ENCODE measurements at regions not wholly inside any gene's neighbourhood (a gene's known extent, or its start where the extent isn't known, plus 50 kb on each side); places are given as distances from the start of the nearest gene placed in this dataset.
"Not testable (repeated sequence)": the region's sequence is repeated elsewhere in the genome, so short reads cannot be mapped to it uniquely, and the experiment has no call there.

DNA sequence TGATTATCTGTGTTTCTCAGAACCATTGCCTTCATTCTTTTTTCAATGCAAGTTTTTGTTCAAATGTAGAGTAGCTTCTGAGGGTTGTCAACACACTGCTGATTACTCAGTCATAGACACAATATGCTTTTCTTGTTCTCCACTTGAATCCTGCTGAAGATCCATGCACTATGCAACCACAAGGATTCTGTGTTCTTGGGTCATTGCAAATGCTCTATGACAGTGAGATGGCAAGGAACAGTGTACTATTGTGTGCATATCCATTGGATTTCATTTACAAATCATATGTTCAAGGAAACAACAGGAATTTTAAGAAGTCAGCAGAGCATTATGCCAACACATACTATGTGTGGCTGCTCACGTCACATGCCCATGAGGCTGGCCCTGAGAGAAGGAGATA lies 1590.2 kb downstream of the EFNA5 start:
- DNase-seq, result no peak

GRCh38 chr5:106076655-106077054 lies 1594.1 kb downstream of the EFNA5 start:
- DNase-seq, result no peak

DNA sequence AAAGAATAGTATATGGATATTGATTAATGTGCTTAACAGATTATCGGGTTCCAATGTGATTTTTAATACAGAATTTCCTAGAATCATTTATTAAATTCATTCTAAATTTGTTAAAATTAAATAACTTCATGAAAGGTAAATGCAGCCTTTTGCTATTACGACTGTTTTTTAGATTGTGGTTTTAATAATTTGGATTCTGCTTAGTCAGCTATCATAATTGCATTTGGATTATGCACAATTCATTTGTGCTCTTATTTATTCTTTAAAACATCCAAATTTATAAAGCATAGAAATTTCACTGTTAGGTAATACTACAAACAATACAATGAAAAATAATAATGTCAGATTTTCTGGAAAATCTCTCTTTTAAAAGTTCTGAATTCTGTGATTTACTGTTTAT lies 1598.5 kb downstream of the EFNA5 start:
- no peak for DNase-seq

DNA sequence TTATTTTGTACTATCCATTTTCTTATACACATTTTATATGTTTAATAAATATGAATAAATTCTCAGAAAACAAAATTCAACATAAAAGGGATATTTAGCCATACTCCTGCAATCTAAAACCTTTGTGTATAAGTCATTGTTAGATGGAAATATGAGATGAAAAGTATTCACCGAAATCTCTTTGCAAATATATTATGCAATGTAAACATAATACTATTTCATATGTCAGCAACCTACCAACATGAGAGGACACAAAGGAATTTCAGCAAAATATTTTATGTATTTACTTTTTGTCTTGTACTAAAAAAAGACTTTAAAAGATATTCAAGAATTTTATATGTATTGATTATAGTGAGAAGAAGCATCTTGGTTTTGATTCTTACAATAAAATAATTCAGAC lies 1623.4 kb downstream of the EFNA5 start:
- no peak for DNase-seq

DNA sequence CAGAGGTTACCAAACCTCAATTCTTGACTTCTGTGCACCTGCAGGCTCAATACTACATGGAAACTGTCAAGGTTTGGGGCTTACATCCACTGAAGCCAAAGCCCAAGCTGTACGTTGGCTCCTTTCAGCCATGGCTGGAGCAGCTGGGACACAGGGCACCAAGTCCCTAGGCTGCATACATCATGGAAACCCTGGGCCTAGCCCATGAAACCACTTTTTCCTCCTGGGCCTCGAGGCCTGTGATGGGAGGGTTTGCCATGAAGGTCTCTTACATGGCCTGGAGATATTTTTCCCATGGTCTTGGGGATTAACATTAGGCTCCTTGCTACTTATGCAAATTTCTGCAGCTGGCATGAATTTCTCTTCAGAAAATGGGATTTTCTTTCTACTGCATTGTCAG lies 1638.7 kb downstream of the EFNA5 start:
- DNase-seq, result not testable (repeated sequence)

DNA sequence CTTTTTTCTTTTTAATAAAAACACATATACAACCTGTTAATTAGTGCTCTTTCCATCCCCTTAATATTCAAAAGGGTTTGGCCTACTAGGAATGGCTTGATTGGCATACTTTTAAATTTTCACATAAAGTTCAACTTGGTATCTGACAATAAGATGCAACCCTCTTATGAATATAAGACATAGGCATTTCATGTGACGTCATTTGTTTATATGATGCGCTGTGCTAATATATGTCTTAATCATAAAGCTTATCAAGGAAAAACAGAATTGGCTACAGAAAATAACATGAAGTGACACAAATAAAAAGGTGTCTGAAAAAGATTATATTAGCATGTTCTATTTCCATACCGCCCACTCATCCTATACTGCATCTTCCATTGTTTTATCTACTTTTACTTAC lies 1642.4 kb downstream of the EFNA5 start:
- no peak for DNase-seq

DNA sequence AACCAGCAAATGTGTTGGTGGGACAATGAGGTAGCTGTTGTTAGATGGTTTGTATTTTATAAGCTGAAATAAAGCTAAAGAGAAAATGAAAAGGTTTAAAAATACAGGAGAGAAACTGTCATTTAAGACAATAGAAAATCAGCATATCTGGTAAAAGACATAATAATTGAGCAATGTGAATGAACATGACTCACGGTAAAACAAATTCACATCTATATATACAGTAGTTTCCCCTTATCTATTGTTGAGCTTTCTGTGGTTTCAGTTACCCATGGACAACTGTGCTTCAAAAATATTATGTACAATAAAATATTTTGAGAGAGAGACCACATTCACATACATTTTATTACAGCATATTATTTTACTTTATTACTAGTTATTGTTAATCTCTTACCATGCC lies 1649.8 kb downstream of the EFNA5 start:
- DNase-seq, result no peak

DNA sequence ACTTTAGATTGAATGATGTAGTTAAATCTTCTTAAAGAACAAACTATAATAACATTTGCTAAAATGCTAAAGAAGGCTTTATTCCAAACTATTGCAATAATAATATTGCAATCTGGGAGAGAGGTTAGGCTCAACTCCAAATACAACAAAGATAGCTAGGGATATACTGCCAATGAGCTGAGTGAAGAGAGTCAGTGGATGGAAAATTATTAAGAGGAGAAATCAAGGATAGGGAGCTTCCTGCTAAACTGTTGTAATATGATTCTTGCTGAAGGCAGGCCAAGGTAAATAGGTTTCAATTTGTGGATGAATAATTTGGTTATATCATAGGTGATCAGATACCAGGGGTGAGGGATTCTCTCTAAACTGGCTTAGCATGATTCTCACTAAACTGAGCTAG lies 1651.5 kb downstream of the EFNA5 start:
- no peak for DNase-seq

GRCh38 chr5:106017243-106017857 lies 1653.4 kb downstream of the EFNA5 start:
- no peak for DNase-seq

GRCh38 chr5:106014262-106014661 lies 1656.5 kb downstream of the EFNA5 start:
- DNase-seq, result no peak

DNA sequence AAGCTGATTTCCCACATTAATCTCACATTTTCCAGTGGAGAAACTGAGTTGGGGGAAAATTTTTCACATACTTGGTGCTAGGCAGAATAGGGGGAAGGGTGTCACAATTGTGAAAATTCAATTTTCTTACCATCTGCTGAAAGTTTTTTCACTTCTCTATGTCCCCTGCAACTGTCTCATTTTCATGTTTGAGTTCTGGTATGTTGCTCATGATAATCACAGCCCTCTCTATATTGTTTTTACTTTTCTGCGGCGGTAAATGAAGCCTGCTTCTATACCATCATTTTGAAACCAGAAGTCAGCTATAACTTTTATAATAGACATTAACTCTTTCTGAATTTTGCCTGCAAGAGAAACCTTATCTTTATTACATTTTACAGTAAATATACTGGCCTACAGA lies 1664.5 kb downstream of the EFNA5 start:
- no peak for DNase-seq

GRCh38 chr5:105998991-105999390 lies 1671.7 kb downstream of the EFNA5 start:
- not testable (repeated sequence) for DNase-seq

DNA sequence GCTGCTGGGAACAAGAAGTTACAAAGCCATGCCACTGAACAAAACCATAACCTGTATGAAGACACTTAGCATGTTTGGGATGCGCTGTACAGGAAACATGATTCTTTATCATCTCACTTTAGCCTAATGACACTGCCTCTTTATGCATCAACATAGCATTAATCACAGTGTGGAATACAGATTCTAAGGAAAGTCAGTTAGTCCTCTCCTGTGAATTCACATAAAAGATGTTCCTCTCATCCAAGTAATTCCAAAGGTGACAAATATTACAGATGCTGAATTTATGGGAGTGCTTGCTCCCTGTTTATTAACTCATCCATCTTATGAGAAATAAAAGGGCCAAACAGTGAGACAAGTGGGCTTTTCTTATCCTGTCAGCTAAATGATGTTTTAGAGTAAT lies 1677.7 kb downstream of the EFNA5 start:
- no peak for DNase-seq

DNA sequence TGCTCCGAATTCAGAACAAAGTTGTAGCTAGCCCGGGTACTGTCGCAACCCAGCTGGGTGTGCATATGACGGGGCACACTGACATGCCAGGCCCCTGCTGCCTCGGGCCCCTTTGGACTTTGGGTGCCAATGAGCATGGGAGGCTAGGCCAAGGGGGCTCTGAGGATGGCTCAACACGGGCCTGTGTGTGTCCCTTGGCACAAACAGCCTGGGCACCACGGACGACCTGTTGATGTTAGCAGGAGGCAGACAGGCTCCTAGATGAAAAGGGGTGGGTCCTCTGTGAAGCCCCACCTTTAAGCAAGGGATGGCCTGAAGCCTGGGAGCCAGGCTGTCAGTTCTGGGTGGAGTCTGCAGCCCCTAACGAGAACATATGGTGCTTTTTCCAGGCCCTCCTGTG lies 1688.2 kb downstream of the EFNA5 start:
- no peak for DNase-seq

- DNase-seq, result no peak
These were observed 1692.7 kb downstream of the EFNA5 start for GRCh38 chr5:105978011-105978410.

DNA sequence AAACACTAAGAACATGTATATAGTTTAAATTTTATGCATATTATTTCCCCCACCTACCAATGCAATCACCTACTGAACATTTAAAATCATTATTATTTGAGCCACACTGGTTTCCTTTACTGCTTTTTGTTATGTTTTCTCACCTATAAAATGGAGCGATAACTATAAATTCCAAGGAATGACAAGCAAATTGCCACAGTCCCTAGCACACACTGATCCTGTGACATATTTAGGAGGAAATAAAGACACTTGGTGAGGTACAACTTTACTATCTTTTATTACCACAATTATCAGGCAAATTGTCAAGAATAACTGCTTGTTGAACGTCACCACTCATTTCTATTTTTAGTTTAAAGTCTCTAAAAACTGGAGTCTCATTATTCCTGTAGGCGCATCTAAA lies 1693.6 kb downstream of the EFNA5 start:
- no peak for DNase-seq

GRCh38 chr5:105970919-105971318 lies 1699.8 kb downstream of the EFNA5 start:
- no peak for DNase-seq

DNA sequence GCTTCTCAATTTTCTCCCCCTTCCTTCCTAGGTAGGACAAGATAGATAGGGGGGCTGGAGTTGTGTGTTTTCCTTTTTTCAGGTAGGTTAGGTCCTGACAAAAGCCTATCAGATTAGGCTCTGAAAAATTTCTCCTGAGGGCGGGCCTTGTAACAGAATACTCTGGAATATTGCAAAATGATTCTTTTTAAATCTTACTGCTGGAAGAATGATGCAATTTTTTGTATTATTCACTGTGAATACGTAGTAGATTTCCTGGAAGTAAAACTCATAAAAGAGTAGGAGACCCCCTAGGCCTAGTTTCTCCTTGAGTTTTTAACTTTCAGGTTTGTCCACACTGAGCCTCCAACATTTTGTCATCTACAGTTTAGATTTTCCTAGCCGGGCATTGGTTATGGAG lies 1701.8 kb downstream of the EFNA5 start:
- no peak for DNase-seq

DNA sequence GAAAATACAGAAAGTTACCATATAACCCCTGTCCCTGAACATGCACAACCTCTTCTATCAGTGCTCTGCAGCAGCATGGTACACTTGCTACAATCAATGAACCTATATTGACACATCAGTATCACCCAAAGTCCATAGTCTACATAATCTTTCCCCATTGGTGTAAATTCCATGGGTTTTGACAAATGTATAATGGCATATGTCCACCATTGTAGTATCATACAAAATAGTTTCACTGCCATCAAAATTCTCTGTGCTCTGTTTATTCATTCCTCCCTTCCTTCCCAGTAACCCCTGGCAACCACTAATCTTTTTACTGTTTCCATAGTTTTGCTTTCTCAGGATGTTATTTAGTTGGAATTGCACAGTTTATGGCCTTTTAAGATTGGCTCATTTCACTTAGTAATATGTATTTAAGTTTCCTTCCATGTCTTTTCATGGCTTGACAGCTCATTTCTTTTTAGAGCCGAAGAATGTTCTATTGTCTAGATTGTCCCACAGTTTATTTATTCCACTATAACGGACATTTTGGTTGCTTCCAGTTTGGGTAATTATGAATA lies 1707.0 kb downstream of the EFNA5 start:
- DNase-seq, result no peak

DNA sequence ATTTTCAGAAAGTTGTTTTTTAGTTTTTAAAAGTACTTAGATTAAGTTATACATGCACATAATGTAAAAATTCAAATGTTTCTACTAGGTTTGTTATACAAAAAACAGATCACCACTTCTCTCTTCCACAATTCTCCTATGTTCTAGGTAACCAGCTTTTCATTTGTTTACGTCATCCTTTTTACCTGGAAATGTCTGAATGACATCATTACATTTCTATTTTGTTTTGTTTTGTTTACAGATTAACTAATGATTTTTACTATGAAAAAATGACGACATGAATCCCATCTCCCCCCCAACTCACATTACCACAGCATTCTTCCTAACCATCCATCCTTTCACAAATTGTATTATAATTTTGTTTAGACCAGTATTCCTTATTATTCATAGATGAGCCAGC lies 1709.2 kb downstream of the EFNA5 start:
- DNase-seq, result no peak

DNA sequence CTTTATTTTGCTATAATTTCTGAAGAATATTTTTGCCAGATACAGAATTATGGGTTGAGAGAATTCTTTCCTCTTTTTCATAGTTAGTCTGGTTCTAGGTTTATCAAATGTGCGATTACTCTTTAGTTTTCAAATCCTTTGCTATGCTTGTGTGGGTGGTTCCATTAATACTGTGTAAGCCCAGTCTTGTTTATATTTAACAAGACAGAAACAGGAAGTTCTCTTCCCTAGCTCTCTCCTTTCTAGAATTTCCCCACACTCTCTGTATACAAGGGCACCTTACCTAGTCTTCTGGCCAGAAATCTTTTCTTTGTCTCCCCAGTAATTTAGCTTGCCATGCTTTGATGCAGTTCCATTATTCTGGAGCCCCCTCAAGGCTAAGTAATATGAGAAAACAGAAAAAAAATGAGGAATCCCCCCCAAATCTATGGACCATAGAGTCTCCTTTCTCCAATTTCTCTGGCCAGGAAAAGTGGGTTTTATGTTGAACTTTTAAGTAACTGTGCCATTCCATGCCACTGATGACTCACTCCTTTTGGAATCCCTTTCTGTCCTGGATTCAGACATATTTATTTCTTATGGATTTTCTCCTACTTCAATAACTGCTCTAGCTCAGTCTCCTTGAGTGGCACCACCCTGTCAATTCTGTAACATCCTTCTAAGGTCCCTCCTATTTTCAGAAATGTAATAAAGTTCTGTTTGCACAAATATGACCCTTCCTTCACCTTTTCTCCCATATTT lies 1714.1 kb downstream of the EFNA5 start:
- no peak for DNase-seq

GRCh38 chr5:105954341-105954740 lies 1716.4 kb downstream of the EFNA5 start:
- DNase-seq, result no peak

DNA sequence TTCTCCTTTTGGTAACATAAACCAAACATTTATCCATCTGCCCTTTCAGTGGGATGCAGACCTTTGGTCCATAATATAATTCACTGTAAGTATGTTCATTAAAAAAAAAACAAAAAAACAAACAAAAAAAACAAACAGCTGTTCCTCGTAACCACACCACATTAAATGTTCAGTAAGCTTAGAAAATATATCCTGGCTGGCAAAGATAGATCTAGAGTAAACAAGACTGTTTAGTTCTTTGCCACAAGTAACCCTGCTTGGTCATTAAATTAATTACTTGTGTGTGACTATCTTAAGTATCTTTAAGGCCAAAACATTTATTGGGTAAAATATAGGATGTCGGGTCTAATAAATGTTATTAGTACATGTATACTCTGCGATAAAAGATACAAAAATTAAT lies 1717.1 kb downstream of the EFNA5 start:
- DNase-seq, result peak; percentile 62

DNA sequence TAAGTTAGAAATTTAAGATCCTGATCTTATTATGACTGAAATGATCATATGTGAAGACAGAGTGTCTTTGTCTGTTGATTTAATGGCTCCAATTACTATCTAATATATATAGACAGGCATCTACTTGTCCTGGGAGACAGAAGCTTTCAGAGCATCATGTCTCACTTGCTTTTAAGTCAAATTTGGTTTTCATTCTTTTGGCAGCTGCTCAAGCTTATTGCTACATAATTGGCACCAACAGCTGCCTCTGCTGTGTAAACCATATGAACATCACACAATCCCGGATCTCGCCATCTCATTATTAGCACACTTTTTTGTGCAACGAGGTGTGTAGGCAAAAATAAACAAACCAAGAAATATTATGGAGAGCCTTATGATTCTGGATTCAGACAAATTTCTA lies 1717.9 kb downstream of the EFNA5 start:
- peak; percentile 95 for DNase-seq

GRCh38 chr5:105947461-105947860 lies 1723.3 kb downstream of the EFNA5 start:
- no peak for DNase-seq
